ENCODE measurements at regions not wholly inside any gene's neighbourhood (a gene's known extent, or its start where the extent isn't known, plus 50 kb on each side); places are given as distances from the start of the nearest gene placed in this dataset.

DNA sequence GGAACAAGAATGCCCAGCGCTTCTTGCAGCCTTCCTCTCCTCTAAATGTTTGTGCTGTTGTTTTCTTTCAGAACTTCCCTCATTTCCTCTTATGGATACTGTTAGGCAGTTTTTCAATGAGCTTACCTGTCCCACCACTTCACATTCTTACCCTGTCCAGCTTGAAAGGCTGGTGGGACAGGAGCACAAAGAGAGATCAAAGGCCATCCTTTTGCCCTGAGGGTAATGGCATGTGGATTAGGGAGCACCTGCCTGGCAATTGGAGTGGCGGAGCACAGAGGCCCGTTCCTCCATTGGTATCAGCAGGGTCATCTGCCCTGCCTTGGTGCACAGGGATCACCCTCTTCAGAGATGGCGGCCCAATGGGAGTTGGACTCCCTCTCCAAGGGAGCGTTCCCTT lies 170.1 kb upstream of the UBE3A start:
- TF ChIP-seq, protein P1, sequence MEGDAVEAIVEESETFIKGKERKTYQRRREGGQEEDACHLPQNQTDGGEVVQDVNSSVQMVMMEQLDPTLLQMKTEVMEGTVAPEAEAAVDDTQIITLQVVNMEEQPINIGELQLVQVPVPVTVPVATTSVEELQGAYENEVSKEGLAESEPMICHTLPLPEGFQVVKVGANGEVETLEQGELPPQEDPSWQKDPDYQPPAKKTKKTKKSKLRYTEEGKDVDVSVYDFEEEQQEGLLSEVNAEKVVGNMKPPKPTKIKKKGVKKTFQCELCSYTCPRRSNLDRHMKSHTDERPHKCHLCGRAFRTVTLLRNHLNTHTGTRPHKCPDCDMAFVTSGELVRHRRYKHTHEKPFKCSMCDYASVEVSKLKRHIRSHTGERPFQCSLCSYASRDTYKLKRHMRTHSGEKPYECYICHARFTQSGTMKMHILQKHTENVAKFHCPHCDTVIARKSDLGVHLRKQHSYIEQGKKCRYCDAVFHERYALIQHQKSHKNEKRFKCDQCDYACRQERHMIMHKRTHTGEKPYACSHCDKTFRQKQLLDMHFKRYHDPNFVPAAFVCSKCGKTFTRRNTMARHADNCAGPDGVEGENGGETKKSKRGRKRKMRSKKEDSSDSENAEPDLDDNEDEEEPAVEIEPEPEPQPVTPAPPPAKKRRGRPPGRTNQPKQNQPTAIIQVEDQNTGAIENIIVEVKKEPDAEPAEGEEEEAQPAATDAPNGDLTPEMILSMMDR (IDR thresholded peaks at IDR 0.05) = no peak
- Mint-ChIP-seq H3K4me1 (ENCODE audit: unreplicated experiment) (no peaks in the 10 kb centered on the region), H3K27ac (ENCODE audit: unreplicated experiment) (no peak overlapping the region), H3K9me3 (ENCODE audit: unreplicated experiment) (peaks cover 6% of the 10 kb centered on the region), H3K4me3 (ENCODE audit: unreplicated experiment) (no peak overlapping the region), H3K27me3 (ENCODE audit: unreplicated experiment) (peaks cover 23% of the 10 kb centered on the region), H3K36me3 (ENCODE audit: unreplicated experiment) (no peaks in the 10 kb centered on the region)
- DNase-seq (ENCODE audit: extremely low spot score, unreplicated experiment) = no peak

DNA sequence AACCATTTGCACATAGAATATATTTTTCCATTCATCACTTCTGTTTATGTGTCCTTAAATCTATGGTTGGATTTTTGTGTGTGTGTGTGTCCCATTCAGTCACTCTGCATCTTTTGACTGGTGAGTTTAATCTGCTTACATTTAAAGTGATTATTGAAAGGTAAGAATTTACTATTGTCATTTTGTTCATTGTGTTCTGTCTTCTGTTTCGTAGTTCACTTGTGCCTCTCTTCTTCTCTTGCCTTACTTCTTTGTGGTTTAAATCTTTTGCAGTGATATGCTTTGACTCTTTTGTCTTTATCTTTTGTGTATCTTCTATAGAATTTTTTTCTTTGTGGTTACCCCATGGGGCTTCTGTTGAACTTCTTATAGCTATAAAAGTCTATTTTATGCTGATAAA lies 166.3 kb upstream of the UBE3A start:
- H3K27me3 Mint-ChIP-seq (ENCODE audit: unreplicated experiment) = peaks cover 25% of the 10 kb centered on the region
- TF ChIP-seq, protein P1 (IDR thresholded peaks at IDR 0.05) = no peak
- peaks cover 10% of the 10 kb centered on the region for H3K9me3 Mint-ChIP-seq (ENCODE audit: unreplicated experiment)
- no peaks in the 10 kb centered on the region for H3K36me3 Mint-ChIP-seq (ENCODE audit: unreplicated experiment)
- no peak for DNase-seq (ENCODE audit: extremely low spot score, unreplicated experiment)
- no peak overlapping the region for H3K27ac Mint-ChIP-seq (ENCODE audit: unreplicated experiment)
- no peaks in the 10 kb centered on the region for H3K4me1 Mint-ChIP-seq (ENCODE audit: unreplicated experiment)
- no peak overlapping the region for H3K4me3 Mint-ChIP-seq (ENCODE audit: unreplicated experiment)

DNA sequence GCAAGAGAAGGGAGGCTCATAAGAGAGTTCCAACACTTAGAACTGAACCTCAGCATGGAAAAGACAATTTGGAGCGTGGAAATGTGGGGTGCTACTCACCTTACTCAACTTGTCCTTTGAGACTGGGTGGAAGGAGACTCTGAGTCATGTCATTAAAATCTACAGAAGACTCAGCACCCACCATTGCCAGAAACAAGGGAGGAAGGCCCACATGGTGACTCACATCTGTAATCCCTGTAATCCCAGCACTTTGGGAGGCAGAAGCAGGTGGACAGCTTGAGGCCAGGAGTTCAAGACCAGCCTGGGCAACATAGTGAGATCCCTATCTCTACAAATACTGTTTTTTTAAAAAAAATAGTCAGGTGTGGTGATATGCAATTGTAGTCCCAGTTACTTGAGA lies 161.9 kb upstream of the UBE3A start:
- no peak for DNase-seq (ENCODE audit: extremely low spot score, unreplicated experiment)
- no peaks in the 10 kb centered on the region for H3K4me1 Mint-ChIP-seq (ENCODE audit: unreplicated experiment)
- TF ChIP-seq, protein P1 (IDR thresholded peaks at IDR 0.05) = no peak
- peaks cover 17% of the 10 kb centered on the region for H3K27me3 Mint-ChIP-seq (ENCODE audit: unreplicated experiment)
- H3K36me3 Mint-ChIP-seq (ENCODE audit: unreplicated experiment) = no peaks in the 10 kb centered on the region
- H3K9me3 Mint-ChIP-seq (ENCODE audit: unreplicated experiment) = peaks cover 10% of the 10 kb centered on the region
- no peak overlapping the region for H3K4me3 Mint-ChIP-seq (ENCODE audit: unreplicated experiment)
- no peak overlapping the region for H3K27ac Mint-ChIP-seq (ENCODE audit: unreplicated experiment)

DNA sequence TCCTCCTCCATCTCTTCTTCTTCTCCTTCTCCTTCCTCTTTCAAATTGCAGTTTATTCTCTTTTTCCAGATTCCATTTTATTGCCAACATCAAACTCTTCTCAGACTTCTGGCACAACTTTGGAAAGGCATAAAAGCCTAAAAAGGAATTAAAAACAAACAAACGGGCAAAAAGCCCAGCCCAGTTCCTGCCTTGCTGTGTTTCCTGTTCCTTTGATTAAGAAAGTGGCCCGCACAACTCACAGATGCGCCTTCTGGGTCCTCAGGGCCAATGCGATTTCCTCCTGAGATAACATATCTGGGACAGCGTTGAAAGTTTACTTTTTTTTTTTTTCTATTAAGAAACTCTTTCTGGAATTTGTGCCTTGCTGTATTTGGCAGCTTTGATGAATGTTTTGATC lies 158.7 kb upstream of the UBE3A start:
- Mint-ChIP-seq H3K27ac (ENCODE audit: unreplicated experiment) (no peak overlapping the region), H3K4me1 (ENCODE audit: unreplicated experiment) (no peaks in the 10 kb centered on the region), H3K36me3 (ENCODE audit: unreplicated experiment) (no peaks in the 10 kb centered on the region), H3K4me3 (ENCODE audit: unreplicated experiment) (no peak overlapping the region), H3K27me3 (ENCODE audit: unreplicated experiment) (no peaks in the 10 kb centered on the region), H3K9me3 (ENCODE audit: unreplicated experiment) (peaks cover 12% of the 10 kb centered on the region)
- DNase-seq (ENCODE audit: extremely low spot score, unreplicated experiment) = no peak
- TF ChIP-seq, protein P1 (IDR thresholded peaks at IDR 0.05) = no peak

DNA sequence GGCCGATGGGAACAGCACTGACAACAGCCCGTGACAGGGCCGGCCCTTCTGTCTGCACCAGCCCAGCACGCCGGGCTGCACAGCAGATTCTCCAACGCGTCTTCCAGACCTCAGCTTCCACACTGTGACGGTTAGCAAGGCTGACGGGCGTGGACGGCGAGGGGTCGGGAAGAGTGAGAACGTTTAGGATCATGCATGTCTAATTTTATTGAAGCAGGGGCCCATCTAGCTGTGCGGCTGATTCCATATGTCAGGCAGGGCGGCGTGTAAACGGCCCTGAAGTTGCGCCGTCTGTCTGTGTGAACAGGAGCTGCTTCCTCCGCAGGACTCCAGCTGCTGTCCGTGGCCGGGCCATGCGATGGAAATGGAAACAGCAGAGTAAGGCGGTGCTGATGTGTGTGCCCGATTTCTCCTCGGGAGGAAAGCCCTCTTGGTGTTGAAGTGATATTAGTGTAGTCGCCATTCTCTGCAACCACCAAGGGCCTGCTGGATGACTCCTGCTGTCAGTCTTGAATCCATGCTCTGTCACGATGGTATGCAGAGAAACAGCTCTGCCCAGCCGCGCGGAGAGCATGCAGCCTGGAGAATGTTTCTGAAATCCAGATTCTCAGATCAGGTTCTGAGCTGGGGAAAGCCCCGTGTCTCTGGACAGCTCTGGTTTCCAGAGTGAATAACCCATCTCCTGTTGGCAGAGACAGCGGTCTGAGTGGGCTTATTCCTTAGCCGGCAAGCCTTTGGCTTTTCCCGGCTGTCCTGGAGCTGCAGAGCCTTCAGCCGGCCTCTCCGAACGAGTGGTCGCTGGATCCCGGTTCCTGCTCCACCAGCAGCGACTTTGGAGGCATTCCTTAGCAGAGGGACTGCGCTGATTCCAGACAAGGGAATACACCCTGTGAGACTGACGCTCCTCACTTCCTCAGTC lies 158.1 kb upstream of the UBE3A start:
- no peak for DNase-seq (ENCODE audit: extremely low spot score, unreplicated experiment)
- TF ChIP-seq, protein P1 (IDR thresholded peaks at IDR 0.05) = no peak
- peaks cover 18% of the 10 kb centered on the region for H3K9me3 Mint-ChIP-seq (ENCODE audit: unreplicated experiment)

More for the DNA sequence above, 158.1 kb upstream of the UBE3A start:
- H3K4me1 Mint-ChIP-seq (ENCODE audit: unreplicated experiment) = no peaks in the 10 kb centered on the region
- H3K36me3 Mint-ChIP-seq (ENCODE audit: unreplicated experiment) = no peaks in the 10 kb centered on the region
- no peak overlapping the region for H3K4me3 Mint-ChIP-seq (ENCODE audit: unreplicated experiment)
- H3K27me3 Mint-ChIP-seq (ENCODE audit: unreplicated experiment) = no peaks in the 10 kb centered on the region
- no peak overlapping the region for H3K27ac Mint-ChIP-seq (ENCODE audit: unreplicated experiment)

Data from osteocyte (in vitro differentiated cells).